AG09309 (cell line): ENCODE measurements at regions not wholly inside any gene's neighbourhood (a gene's known extent, or its start where the extent isn't known, plus 50 kb on each side); places are given as distances from the start of the nearest gene placed in this dataset.

ENCODE experiments used
- DNase-seq: peaks from one replicate; pipeline ENCODE4 v3.0.0-alpha.2; 2010; ENCODE audit warnings: low read depth
- H3K4me3 ChIP-seq: 2 replicates; pipeline ENCODE4 v1.5.1; 2011; ENCODE audit warnings: mild to moderate bottlenecking, low read depth, low read length, moderate library complexity; ENCODE audit not compliant: control insufficient read depth
- CTCF ChIP-seq: IDR thresholded peaks from 2 replicates; pipeline ENCODE4 v1.5.1; 2011; ENCODE audit warnings: mild to moderate bottlenecking, low read depth, low read length, inconsistent platforms; ENCODE audit not compliant: insufficient read depth, control insufficient read depth; ENCODE audit errors: missing control alignments

- TF ChIP-seq CTCF: no peak
- DNase-seq: no peak
- no peak overlapping the region for H3K4me3 ChIP-seq
Observed at GRCh38 chr22:34067031-34067430, 146.8 kb upstream of the LARGE1 start.

GRCh38 chr22:34068001-34068400, 147.7 kb upstream of the LARGE1 start:
- DNase-seq: no peak
- H3K4me3 ChIP-seq: no peak overlapping the region

GRCh38 chr22:34070051-34070450, 149.8 kb upstream of the LARGE1 start:
- no peak for DNase-seq
- H3K4me3 ChIP-seq: no peak overlapping the region
- TF ChIP-seq CTCF: no peak

More at GRCh38 chr22:34068001-34068400, 147.7 kb upstream of the LARGE1 start:
- no peak for TF ChIP-seq CTCF

- no peak overlapping the region for H3K4me3 ChIP-seq
- TF ChIP-seq CTCF: no peak
- no peak for DNase-seq
Observed at GRCh38 chr22:34070531-34070930, 150.3 kb upstream of the LARGE1 start.

- DNase-seq: no peak
- no peak for TF ChIP-seq CTCF
- no peak overlapping the region for H3K4me3 ChIP-seq
Observed at GRCh38 chr22:34072585-34072984, 152.3 kb upstream of the LARGE1 start.

- no peak for DNase-seq
- no peak for TF ChIP-seq CTCF
- H3K4me3 ChIP-seq: no peak overlapping the region
Observed at GRCh38 chr22:34080433-34080832, 160.2 kb upstream of the LARGE1 start.

GRCh38 chr22:34096770-34097169, 176.5 kb upstream of the LARGE1 start:
- no peak overlapping the region for H3K4me3 ChIP-seq
- no peak for DNase-seq
- no peak for TF ChIP-seq CTCF
